ENCODE measurements at regions not wholly inside any gene's neighbourhood (a gene's known extent, or its start where the extent isn't known, plus 50 kb on each side); places are given as distances from the start of the nearest gene placed in this dataset.

- intact Hi-C loops (cut with micrococcal nuclease; ENCODE audit: unreplicated experiment): no loop called here
- POLR2A ChIA-PET: no interaction called here
- DNase-seq (ENCODE audit: low read depth, low spot score) (no peak), ATAC-seq (no peak)
- H3K27me3 ChIP-seq (ENCODE audit: control insufficient read depth, insufficient read depth, low read length): no peaks in the 10 kb centered on the region
- no peaks in the 10 kb centered on the region for H3K36me3 ChIP-seq (ENCODE audit: control insufficient read depth, insufficient read depth, low read length)
- no peaks in the 10 kb centered on the region for H3K4me1 ChIP-seq (ENCODE audit: control insufficient read depth, insufficient read depth, low read length)
- H3K4me3 ChIP-seq (ENCODE audit: low read depth in 2 of 2, low read length in 2 of 2): no peak overlapping the region
- in situ Hi-C loops (cut with HindIII; ENCODE audit: low pct_unique_long_range_greater_than_20kb, low sequenced_read_pairs): no loop called here
- no peak overlapping the region for H3K27ac ChIP-seq (ENCODE audit: low read length)
- no TSS peak for BruUV-seq (replicated peaks)
- TF ChIP-seq POLR2AphosphoS5 (IDR thresholded peaks at IDR 0.05; ENCODE audit: low read depth, low read length) (no peak), REST (IDR thresholded peaks at IDR 0.05; ENCODE audit: insufficient read depth in 1 of 2, low read depth in 2 of 2, low read length in 1 of 2) (no peak), SIN3A (IDR thresholded peaks at IDR 0.05; ENCODE audit: borderline replicate concordance, insufficient read depth, low read depth, low read length) (no peak), TCF7L2 (IDR thresholded peaks at IDR 0.05; ENCODE audit: low read depth, low read length) (no peak), CTCF (IDR thresholded peaks at IDR 0.05) (no peak)
- CTCF ChIA-PET: no interaction called here
- H3K9me3 ChIP-seq (ENCODE audit: control insufficient read depth, insufficient read depth, low read depth, low read length): no peaks in the 10 kb centered on the region
Measured at GRCh38 chr11:109609454-109610185, 187.6 kb downstream of the C11orf87 start.

GRCh38 chr11:109612496-109612895 is 190.5 kb downstream of the C11orf87 start:
- Histone ChIP-seq H3K27me3 (ENCODE audit: control insufficient read depth, insufficient read depth, low read length) (no peaks in the 10 kb centered on the region), H3K4me1 (ENCODE audit: control insufficient read depth, insufficient read depth, low read length) (no peaks in the 10 kb centered on the region), H3K9me3 (ENCODE audit: control insufficient read depth, insufficient read depth, low read depth, low read length) (no peaks in the 10 kb centered on the region), H3K27ac (ENCODE audit: low read length) (no peak overlapping the region), H3K4me3 (ENCODE audit: low read depth in 2 of 2, low read length in 2 of 2) (no peak overlapping the region), H3K36me3 (ENCODE audit: control insufficient read depth, insufficient read depth, low read length) (no peaks in the 10 kb centered on the region)
- ChIA-PET CTCF (no interaction called here), POLR2A (no interaction called here)
- TF ChIP-seq CTCF (IDR thresholded peaks at IDR 0.05): no peak
- TF ChIP-seq POLR2AphosphoS5 (IDR thresholded peaks at IDR 0.05; ENCODE audit: low read depth, low read length): no peak
- DNase-seq (ENCODE audit: low read depth, low spot score) (no peak), ATAC-seq (no peak)
- in situ Hi-C loops (cut with HindIII; ENCODE audit: low pct_unique_long_range_greater_than_20kb, low sequenced_read_pairs): no loop called here
- BruUV-seq (replicated peaks): no TSS peak
- intact Hi-C loops (cut with micrococcal nuclease; ENCODE audit: unreplicated experiment): no loop called here

Data from Panc1 (cell line).